GM13977 (cell line): ENCODE measurements at regions not wholly inside any gene's neighbourhood (a gene's known extent, or its start where the extent isn't known, plus 50 kb on each side); places are given as distances from the start of the nearest gene placed in this dataset.

Source experiments
- DNase-seq: peaks from one replicate; pipeline ENCODE4 v3.0.0; 2012; ENCODE audit warnings: low spot score
- in situ Hi-C: fragments of 300-500 bp; cut with MboI; formaldehyde crosslinking; loops from one replicate; pipeline ENCODE4 v1.12.0; 2022; ENCODE audit warnings: low sequenced_read_pairs, low pct_unique_long_range_greater_than_20kb, mixed read lengths, inconsistent platforms; ENCODE audit not compliant: unreplicated experiment
- TF ChIP-seq, protein P1 (sequence below): IDR thresholded peaks from 2 replicates; pipeline ENCODE4 v1.5.1; 2012; ENCODE audit warnings: mild to moderate bottlenecking, control low read depth; ENCODE audit not compliant: insufficient read depth; ENCODE audit errors: extremely low read depth, missing control alignments

DNA sequence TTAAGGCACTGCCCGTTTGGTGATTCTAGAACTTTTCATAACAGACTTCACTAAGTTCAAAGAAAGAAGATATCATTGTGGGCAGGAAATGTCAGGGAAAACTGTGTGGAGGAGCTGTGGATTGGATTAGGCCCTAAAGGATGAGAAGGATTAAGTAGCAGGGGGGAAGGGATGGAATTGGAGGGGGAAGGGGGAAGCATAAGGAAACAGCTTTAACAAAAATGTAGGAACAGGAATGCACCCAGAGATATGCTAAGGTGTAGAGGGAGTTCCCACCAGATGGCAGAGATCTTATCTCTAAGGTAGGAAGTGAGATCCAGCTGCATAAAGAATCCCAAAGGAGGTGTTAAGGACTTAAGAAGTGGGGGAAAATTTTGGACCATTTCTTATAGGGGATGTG is 114.5 kb downstream of the LARP7 start:
- in situ Hi-C loops, result loop anchor here (25.0 kb wide), 1 partner anchor 414 kb away; no protein-coding TSS in a partner anchor
- TF ChIP-seq, protein P1, sequence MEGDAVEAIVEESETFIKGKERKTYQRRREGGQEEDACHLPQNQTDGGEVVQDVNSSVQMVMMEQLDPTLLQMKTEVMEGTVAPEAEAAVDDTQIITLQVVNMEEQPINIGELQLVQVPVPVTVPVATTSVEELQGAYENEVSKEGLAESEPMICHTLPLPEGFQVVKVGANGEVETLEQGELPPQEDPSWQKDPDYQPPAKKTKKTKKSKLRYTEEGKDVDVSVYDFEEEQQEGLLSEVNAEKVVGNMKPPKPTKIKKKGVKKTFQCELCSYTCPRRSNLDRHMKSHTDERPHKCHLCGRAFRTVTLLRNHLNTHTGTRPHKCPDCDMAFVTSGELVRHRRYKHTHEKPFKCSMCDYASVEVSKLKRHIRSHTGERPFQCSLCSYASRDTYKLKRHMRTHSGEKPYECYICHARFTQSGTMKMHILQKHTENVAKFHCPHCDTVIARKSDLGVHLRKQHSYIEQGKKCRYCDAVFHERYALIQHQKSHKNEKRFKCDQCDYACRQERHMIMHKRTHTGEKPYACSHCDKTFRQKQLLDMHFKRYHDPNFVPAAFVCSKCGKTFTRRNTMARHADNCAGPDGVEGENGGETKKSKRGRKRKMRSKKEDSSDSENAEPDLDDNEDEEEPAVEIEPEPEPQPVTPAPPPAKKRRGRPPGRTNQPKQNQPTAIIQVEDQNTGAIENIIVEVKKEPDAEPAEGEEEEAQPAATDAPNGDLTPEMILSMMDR, result no peak
- no peak for DNase-seq

DNA sequence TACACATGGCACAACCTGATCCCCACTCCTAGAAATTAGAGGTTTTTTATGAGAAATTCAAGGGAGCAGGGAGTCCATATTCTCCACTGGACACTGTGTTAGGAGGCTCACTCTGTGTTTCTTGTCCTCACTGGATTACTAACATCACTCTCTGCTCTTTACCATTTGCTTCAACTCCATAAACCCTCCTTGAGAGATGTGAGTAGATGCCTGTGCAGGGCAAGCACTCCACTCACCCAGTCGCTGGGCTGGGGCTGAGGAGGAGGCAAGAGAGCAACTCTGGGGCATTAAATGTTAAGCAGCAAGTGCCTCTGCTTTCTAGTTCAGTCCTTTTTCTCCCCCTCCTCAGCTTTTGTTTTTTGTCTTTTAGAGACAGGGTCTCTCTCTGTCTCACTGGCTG is 115.1 kb downstream of the LARP7 start:
- in situ Hi-C loops, result loop anchor here (25.0 kb wide), 1 partner anchor 415 kb away; no protein-coding TSS in a partner anchor
- TF ChIP-seq, protein P1, result no peak

DNA sequence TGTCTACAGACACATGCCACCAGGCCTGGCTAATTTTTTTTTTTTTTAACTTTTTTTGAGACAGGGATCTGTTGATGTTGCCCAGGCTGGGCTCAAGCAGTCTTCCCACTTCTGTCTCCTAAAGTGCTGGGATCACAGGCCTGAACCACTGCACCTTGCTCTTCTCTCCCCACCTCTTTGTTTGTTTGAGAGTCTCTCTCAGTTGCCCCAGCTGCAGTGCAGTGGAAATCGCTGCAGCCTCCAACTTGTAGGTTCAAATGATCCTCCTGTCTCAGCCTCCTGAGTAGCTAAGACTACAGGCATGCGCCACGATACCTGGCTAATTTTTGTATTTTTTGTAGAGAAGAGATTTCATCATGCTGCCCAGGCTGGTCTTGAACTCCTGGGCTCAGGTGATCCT is 115.6 kb downstream of the LARP7 start:
- TF ChIP-seq, protein P1, result no peak
- in situ Hi-C loops, result loop anchor here (25.0 kb wide), 1 partner anchor 415 kb away; no protein-coding TSS in a partner anchor
- no peak for DNase-seq

More for the DNA sequence above, 115.1 kb downstream of the LARP7 start:
- no peak for DNase-seq

DNA sequence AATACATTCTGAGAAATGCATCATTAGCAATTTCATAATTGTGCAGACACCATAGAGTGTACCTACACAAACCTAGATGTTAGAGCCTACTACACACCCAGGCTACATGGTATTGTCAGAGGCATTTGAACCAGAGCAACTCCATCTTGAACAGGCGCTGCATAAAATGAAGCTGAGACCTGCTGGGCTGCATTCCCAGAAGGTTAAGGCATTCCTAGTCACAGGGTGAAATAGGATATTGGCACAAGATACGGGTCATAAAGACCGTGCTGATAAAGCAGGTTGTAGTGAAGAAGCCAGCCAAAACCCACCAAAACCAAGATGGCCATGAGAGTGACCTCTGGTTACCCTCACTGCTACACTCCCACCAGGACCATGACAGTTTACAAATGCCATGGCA is 116.4 kb downstream of the LARP7 start:
- TF ChIP-seq, protein P1, result no peak
- no peak for DNase-seq
- in situ Hi-C loops, result loop anchor here (25.0 kb wide), 1 partner anchor 416 kb away; no protein-coding TSS in a partner anchor

DNA sequence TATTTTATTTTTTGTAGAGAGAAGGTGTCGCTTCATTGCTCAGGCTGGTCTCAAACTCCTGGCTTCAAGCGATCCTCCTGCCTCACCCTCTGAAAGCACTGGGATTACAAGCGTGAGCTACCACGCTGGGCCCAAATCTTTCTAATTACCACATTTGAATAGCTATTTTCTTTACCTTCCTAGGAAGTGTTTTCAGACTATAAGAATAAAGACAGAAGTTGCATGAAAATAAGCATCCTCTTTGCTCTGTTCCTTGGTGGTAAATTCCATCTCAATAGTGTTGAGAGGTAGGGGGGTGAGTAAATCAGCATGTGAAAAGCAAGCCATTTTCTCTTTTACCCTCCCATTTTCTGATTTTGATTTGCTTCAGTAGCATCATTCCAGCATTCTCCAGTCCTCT is 122.4 kb downstream of the LARP7 start:
- no peak for DNase-seq
- in situ Hi-C loops, result loop anchor here (25.0 kb wide), 1 partner anchor 422 kb away; no protein-coding TSS in a partner anchor

DNA sequence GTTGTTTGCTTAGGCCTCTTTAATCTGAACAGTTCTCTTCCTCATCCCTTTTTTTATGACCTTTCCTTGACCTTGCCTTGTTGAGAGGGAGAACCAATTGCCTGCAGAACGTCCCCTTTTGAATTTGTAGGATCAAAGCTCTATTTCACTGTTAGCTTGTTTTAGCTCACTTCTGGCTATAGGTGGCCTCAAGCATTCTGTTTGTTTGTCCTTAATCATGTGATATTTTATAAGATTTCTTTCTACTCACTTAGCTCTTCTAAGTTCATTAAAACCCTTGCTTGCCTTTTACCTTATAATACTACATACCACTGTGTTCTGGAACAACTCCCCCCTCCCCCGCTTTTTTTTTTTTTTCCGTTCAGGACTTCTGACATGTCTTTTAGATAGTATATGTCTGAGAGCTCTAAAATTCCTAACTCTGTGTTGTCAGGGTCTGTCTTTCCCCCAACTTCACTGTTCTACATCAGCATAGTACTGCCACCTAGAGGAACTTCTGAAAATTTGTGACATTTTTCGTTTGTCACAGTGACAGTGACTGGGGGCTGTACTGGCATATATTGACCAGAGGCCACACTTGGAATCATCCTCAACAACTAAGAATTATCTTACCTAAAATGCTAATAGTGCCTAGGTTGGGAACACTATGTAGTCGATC is 128.5 kb downstream of the LARP7 start:
- in situ Hi-C loops, result loop anchor here (10.0 to 25.0 kb wide), 2 partner anchors 141 to 428 kb away; no protein-coding TSS in a partner anchor
- TF ChIP-seq, protein P1, result peak; percentile 59
- DNase-seq, result peak; percentile 60

More for the DNA sequence above, 122.4 kb downstream of the LARP7 start:
- TF ChIP-seq, protein P1, result no peak
